OCI-LY7 (cell line): ENCODE measurements at regions not wholly inside any gene's neighbourhood (a gene's known extent, or its start where the extent isn't known, plus 50 kb on each side); places are given as distances from the start of the nearest gene placed in this dataset.

Source experiments
- CTCF ChIP-seq: fragments of 200-600 bp; sonication (generic); conservative IDR thresholded peaks from 2 replicates; pipeline ENCODE4 v1.5.1; 2014; ENCODE audit warnings: mild to moderate bottlenecking, antibody characterized with exemption, low read length, moderate library complexity, mixed read lengths
- EZH2phosphoT487 ChIP-seq: fragments of 200-600 bp; sonication (generic); IDR thresholded peaks from 2 replicates; pipeline ENCODE4 v1.6.1; 2018; ENCODE audit warnings: low read depth, borderline replicate concordance, mild to moderate bottlenecking, mixed run types, antibody characterized with exemption, low read length, moderate library complexity, mixed read lengths

DNA sequence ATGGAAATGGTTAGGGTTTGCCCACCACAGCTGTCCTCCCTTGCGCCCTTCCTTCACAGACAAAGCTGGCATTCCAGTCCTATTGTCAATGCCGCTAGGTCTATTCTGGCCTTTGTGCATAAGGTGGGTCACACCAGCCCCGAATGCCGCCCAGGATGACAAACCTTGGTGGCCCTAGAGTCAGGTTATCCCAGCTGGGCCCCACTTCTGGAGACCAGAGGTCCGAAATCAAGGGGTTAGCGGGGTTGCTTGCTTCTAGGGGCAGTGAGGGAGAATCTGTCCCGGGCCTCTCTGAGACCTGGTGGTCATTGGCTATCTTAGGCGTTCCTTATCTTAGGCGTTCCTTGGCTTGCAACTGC, 472.1 kb downstream of the SOX9 start:
- TF ChIP-seq CTCF (no peak), EZH2phosphoT487 (no peak)
